Astrocyte (in vitro differentiated cells and primary cell): ENCODE measurements at regions not wholly inside any gene's neighbourhood (a gene's known extent, or its start where the extent isn't known, plus 50 kb on each side); places are given as distances from the start of the nearest gene placed in this dataset.

Source experiments
- DNase-seq: peaks from one replicate; pipeline ENCODE4 v3.0.0-alpha.2; 2010; ENCODE audit warnings: low read depth
- FAIRE-seq: peaks from 2 replicates; lab custom pipeline; 2011; peaks lifted over from hg19 to GRCh38; lab: Jason Lieb, UNC
- H2AFZ ChIP-seq: 2 replicates; pipeline ENCODE4 v1.6.0; 2012; ENCODE audit warnings: low read depth, low read length, inconsistent platforms
- H3K27ac ChIP-seq: 2 replicates; pipeline ENCODE4 v1.5.1; 2011; ENCODE audit warnings: low read depth, low read length, inconsistent platforms
- H3K27me3 ChIP-seq: 2 replicates; pipeline ENCODE4 v1.6.0; 2011; ENCODE audit warnings: low read length, inconsistent platforms; ENCODE audit not compliant: insufficient read depth
- H3K36me3 ChIP-seq: 2 replicates; pipeline ENCODE4 v1.5.1; 2011; ENCODE audit warnings: low read length, inconsistent platforms; ENCODE audit not compliant: insufficient read depth
- H3K4me1 ChIP-seq: 2 replicates; pipeline ENCODE4 v1.5.1; 2011; ENCODE audit warnings: low read length, inconsistent platforms; ENCODE audit not compliant: insufficient read depth
- H3K4me2 ChIP-seq: 2 replicates; pipeline ENCODE4 v1.6.0; 2012; ENCODE audit warnings: low read length, inconsistent platforms
- H3K4me3 ChIP-seq: 2 replicates; pipeline ENCODE4 v1.5.1; 2011; ENCODE audit warnings: low read depth, mild to moderate bottlenecking, low read length, inconsistent platforms; ENCODE audit not compliant: insufficient read depth
- H3K79me2 ChIP-seq: 2 replicates; pipeline ENCODE4 v1.6.0; 2012; ENCODE audit warnings: mild to moderate bottlenecking, low read length, inconsistent platforms; ENCODE audit not compliant: insufficient read depth
- H3K9ac ChIP-seq: 2 replicates; pipeline ENCODE4 v1.6.0; 2012; ENCODE audit warnings: mild to moderate bottlenecking, low read length, inconsistent platforms
- H3K9me3 ChIP-seq: 2 replicates; pipeline ENCODE4 v1.5.1; 2012; ENCODE audit warnings: low read depth, mild to moderate bottlenecking, low read length, inconsistent platforms; ENCODE audit not compliant: insufficient read depth
- H4K20me1 ChIP-seq: 2 replicates; pipeline ENCODE4 v1.6.0; 2012; ENCODE audit warnings: low read length, inconsistent platforms; ENCODE audit not compliant: insufficient read depth
- H3K27ac Mint-ChIP-seq: one replicate; pipeline ENCODE4 v1.8.0; 2021; ENCODE audit warnings: mild to moderate bottlenecking, mixed read lengths; ENCODE audit not compliant: unreplicated experiment
- H3K27me3 Mint-ChIP-seq: one replicate; pipeline ENCODE4 v1.8.0; 2021; ENCODE audit warnings: low read depth, mixed read lengths; ENCODE audit not compliant: unreplicated experiment
- H3K36me3 Mint-ChIP-seq: one replicate; pipeline ENCODE4 v1.8.0; 2021; ENCODE audit warnings: low read depth, mixed read lengths; ENCODE audit not compliant: unreplicated experiment
- H3K4me1 Mint-ChIP-seq: one replicate; pipeline ENCODE4 v1.8.0; 2021; ENCODE audit warnings: low read depth, mixed read lengths; ENCODE audit not compliant: unreplicated experiment
- H3K4me3 Mint-ChIP-seq: one replicate; pipeline ENCODE4 v1.8.0; 2021; ENCODE audit warnings: mild to moderate bottlenecking, moderate library complexity, mixed read lengths; ENCODE audit not compliant: unreplicated experiment
- H3K9me3 Mint-ChIP-seq: one replicate; pipeline ENCODE4 v1.8.0; 2021; ENCODE audit warnings: mild to moderate bottlenecking, mixed read lengths; ENCODE audit not compliant: unreplicated experiment
- EZH2 ChIP-seq: IDR thresholded peaks from 2 replicates; pipeline ENCODE4 v1.6.1; 2012; ENCODE audit warnings: mild to moderate bottlenecking, low read length, inconsistent platforms; ENCODE audit not compliant: insufficient read depth
- TF ChIP-seq, protein P1 (sequence below): IDR thresholded peaks from 2 replicates; pipeline ENCODE4 v1.5.1; 2011; ENCODE audit warnings: low read depth, mild to moderate bottlenecking, inconsistent platforms, low read length, moderate library complexity; ENCODE audit not compliant: insufficient read depth

DNA sequence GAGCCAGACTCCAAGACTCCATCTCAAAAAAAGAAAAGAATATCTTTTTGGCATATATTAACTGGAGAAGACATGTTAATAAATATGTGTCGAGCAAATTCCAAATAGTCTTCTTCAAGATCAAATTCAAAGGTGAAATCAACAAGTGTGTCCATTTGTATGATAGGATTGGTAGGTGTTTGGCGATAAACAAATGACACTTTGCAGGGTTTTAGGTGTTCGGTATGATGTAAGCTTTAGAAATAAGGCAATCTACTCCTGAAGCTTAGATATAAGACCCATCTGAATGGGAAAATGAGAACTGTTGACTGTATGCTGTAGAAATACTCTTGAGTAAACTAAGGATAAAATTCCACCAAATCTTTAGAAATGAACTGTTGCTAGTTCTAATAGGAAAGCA is 75.8 kb upstream of the FNDC3B start:
- no peak overlapping the region for H3K9ac ChIP-seq
- Mint-ChIP-seq H3K27ac (no peak overlapping the region), H3K27me3 (no peaks in the 10 kb centered on the region), H3K9me3 (no peaks in the 10 kb centered on the region), H3K36me3 (no peaks in the 10 kb centered on the region), H3K4me3 (no peak overlapping the region), H3K4me1 (peaks cover 32% of the 10 kb centered on the region)
- H3K4me2 ChIP-seq, result no peak overlapping the region
- peaks cover 23% of the 10 kb centered on the region for H3K4me1 ChIP-seq
- TF ChIP-seq, protein P1, sequence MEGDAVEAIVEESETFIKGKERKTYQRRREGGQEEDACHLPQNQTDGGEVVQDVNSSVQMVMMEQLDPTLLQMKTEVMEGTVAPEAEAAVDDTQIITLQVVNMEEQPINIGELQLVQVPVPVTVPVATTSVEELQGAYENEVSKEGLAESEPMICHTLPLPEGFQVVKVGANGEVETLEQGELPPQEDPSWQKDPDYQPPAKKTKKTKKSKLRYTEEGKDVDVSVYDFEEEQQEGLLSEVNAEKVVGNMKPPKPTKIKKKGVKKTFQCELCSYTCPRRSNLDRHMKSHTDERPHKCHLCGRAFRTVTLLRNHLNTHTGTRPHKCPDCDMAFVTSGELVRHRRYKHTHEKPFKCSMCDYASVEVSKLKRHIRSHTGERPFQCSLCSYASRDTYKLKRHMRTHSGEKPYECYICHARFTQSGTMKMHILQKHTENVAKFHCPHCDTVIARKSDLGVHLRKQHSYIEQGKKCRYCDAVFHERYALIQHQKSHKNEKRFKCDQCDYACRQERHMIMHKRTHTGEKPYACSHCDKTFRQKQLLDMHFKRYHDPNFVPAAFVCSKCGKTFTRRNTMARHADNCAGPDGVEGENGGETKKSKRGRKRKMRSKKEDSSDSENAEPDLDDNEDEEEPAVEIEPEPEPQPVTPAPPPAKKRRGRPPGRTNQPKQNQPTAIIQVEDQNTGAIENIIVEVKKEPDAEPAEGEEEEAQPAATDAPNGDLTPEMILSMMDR, result no peak
- no peak for TF ChIP-seq EZH2
- H3K79me2 ChIP-seq, result no peaks in the 10 kb centered on the region
- no peak overlapping the region for H3K27ac ChIP-seq
- no peak for FAIRE-seq
- no peaks in the 10 kb centered on the region for H3K36me3 ChIP-seq
- H3K9me3 ChIP-seq, result no peaks in the 10 kb centered on the region
- no peaks in the 10 kb centered on the region for H3K27me3 ChIP-seq
- no peaks in the 10 kb centered on the region for H4K20me1 ChIP-seq
- H3K4me3 ChIP-seq, result no peak overlapping the region
- no peak for DNase-seq
- H2AFZ ChIP-seq, result no peak overlapping the region

DNA sequence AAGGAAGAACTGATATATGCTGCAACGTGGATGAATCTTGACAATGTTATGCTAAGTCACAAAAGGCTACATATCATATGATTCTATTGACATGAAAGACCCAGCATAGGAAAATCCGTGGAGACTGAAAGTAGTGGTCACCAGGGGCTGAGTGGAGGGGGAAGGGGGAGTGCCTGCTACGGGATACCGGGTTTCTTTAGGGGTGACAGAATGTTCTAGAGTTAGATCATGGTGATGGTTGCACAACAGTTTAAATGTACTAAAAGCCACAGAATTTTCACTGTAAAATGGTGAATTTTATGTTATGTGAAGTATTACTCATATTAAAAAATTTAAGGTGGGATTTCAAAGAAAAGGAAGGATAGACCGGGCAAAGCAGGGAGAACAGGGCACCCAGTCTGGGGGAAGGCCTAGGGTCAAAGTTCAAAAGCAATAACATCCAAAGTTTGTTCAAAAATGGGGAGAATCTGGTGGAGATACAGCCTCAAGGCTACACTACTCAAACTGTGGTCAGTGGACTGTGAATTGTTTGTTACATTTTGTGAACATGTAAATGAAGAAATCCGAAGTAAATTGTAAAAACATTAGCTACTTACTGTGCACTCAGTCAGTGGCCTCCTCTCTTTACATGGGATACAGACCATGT is 74.2 kb upstream of the FNDC3B start:
- Mint-ChIP-seq H3K9me3 (no peaks in the 10 kb centered on the region), H3K4me3 (no peak overlapping the region), H3K4me1 (peaks cover 28% of the 10 kb centered on the region), H3K27me3 (no peaks in the 10 kb centered on the region), H3K27ac (no peak overlapping the region), H3K36me3 (no peaks in the 10 kb centered on the region)
- no peaks in the 10 kb centered on the region for H3K27me3 ChIP-seq
- no peak overlapping the region for H3K27ac ChIP-seq
- H3K4me2 ChIP-seq, result no peak overlapping the region
- H3K79me2 ChIP-seq, result no peaks in the 10 kb centered on the region
- no peaks in the 10 kb centered on the region for H4K20me1 ChIP-seq
- no peak overlapping the region for H3K9ac ChIP-seq
- TF ChIP-seq, protein P1, result no peak
- TF ChIP-seq EZH2, result no peak
- H3K4me3 ChIP-seq, result no peak overlapping the region
- no peaks in the 10 kb centered on the region for H3K36me3 ChIP-seq
- H2AFZ ChIP-seq, result no peak overlapping the region
- no peaks in the 10 kb centered on the region for H3K9me3 ChIP-seq
- FAIRE-seq (no peak), DNase-seq (no peak)
- H3K4me1 ChIP-seq, result peaks cover 24% of the 10 kb centered on the region

DNA sequence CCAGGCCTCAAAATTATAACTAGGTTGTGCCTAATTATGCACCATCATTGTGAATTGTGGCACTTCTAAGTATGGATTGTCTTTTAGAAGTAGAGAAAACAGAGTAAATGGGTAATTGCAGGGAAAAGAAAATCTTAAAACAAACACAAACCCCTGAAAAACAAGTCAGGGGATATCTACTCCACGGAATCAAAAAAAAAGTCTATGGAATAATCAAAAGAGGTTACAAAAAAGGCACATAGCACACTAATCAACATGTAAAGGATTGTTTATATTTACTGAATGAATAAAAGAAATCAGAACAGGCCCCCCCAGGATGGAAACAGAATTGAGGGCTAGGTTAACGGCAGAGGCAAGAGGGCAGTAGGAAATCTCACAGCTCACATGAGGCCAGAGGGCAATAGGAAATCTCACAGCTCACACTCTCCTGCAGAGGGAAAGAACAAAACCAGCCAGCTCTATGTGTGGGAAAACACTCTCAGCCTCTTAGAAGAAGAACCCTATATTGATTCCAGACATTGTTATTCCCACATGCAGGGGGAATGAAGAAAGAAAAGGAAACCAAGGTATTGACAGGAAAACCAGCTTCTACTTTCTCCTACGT is 72.7 kb upstream of the FNDC3B start:
- no peaks in the 10 kb centered on the region for H3K79me2 ChIP-seq

More for the DNA sequence above, 72.7 kb upstream of the FNDC3B start:
- H3K36me3 ChIP-seq, result no peaks in the 10 kb centered on the region
- FAIRE-seq (no peak), DNase-seq (no peak)
- Mint-ChIP-seq H3K27ac (peak overlapping the region; percentile 80), H3K4me1 (peaks cover 23% of the 10 kb centered on the region), H3K9me3 (no peaks in the 10 kb centered on the region), H3K4me3 (no peak overlapping the region), H3K36me3 (no peaks in the 10 kb centered on the region), H3K27me3 (no peaks in the 10 kb centered on the region)
- H3K27me3 ChIP-seq, result no peaks in the 10 kb centered on the region
- H2AFZ ChIP-seq, result peak overlapping the region; percentile 7
- no peaks in the 10 kb centered on the region for H4K20me1 ChIP-seq
- H3K4me2 ChIP-seq, result peak overlapping the region; percentile 58
- TF ChIP-seq EZH2, result no peak
- TF ChIP-seq, protein P1, result no peak
- peak overlapping the region; percentile 47 for H3K9ac ChIP-seq
- no peaks in the 10 kb centered on the region for H3K9me3 ChIP-seq
- peak overlapping the region; percentile 74 for H3K27ac ChIP-seq
- peaks cover 23% of the 10 kb centered on the region for H3K4me1 ChIP-seq
- no peak overlapping the region for H3K4me3 ChIP-seq
